Vagina (tissue), 2 donors: ENCODE measurements at regions not wholly inside any gene's neighbourhood (a gene's known extent, or its start where the extent isn't known, plus 50 kb on each side); places are given as distances from the start of the nearest gene placed in this dataset.

ENCODE experiments used
- DNase-seq, 2 donors: peaks; one replicate each; pipeline ENCODE4 v3.0.0-alpha.2; 2017; ENCODE audit errors: extremely low spot score in 2 of 2
- H3K27ac ChIP-seq: fragments of 200-600 bp; sonication (generic); one replicate; pipeline ENCODE4 v1.5.1; 2019
- H3K27me3 ChIP-seq: fragments of 200-600 bp; sonication (generic); one replicate; pipeline ENCODE4 v1.5.1; 2019
- H3K36me3 ChIP-seq, 2 donors: fragments of 200-600 bp; sonication (generic); one replicate each; pipeline ENCODE4 v1.5.1; 2017 to 2019
- H3K4me1 ChIP-seq: fragments of 200-600 bp; sonication (generic); one replicate; pipeline ENCODE4 v1.5.1; 2019
- H3K4me3 ChIP-seq, 2 donors: fragments of 200-600 bp; sonication (generic); 1 replicate in 1 of 2; 2 replicates in 1 of 2; pipeline ENCODE4 v1.5.1; 2016 to 2019
- H3K9me3 ChIP-seq: fragments of 200-600 bp; sonication (generic); one replicate; pipeline ENCODE4 v1.5.1; 2019
- CTCF ChIP-seq, 3 experiments: fragments of 450-650 bp in 2 of 3; fragments of 200-600 bp in 1 of 3; sonication (generic) in 1 of 3; IDR thresholded peaks; one replicate each; pipeline ENCODE4 v1.5.1; 2017 to 2019; ENCODE audit warnings: antibody characterized with exemption in 3 of 3, mild to moderate bottlenecking in 2 of 3, moderate library complexity in 2 of 3
- POLR2A ChIP-seq, 2 donors: fragments of 450-650 bp; IDR thresholded peaks; one replicate each; pipeline ENCODE4 v1.6.1; 2017; ENCODE audit warnings: antibody characterized with exemption in 2 of 2, mild to moderate bottlenecking in 2 of 2, moderate library complexity in 2 of 2
- POLR2AphosphoS5 ChIP-seq, 2 donors: sonication (generic); formaldehyde crosslinking; IDR thresholded peaks; one replicate each; pipeline ENCODE4 v1.9.0; 2017; ENCODE audit warnings: antibody characterized with exemption in 2 of 2, mild to moderate bottlenecking in 2 of 2, low read depth in 1 of 2; ENCODE audit not compliant: insufficient read depth in 1 of 2
- intact Hi-C: fragments of 100-400 bp; cut with DNase I; formaldehyde crosslinking; loops from one replicate; pipeline ENCODE4 v1.15.1; 2023

- Histone ChIP-seq H3K27me3 (no peaks in the 10 kb centered on the region), H3K4me3 (no peak overlapping the region), H3K4me1 (no peaks in the 10 kb centered on the region), H3K27ac (no peak overlapping the region), H3K9me3 (no peaks in the 10 kb centered on the region), H3K36me3 (no peaks in the 10 kb centered on the region)
- intact Hi-C loops: no loop called here
- TF ChIP-seq CTCF (IDR thresholded peaks at IDR 0.05) (no peak), POLR2A (IDR thresholded peaks at IDR 0.05) (no peak)
- DNase-seq: no peak
Observed at GRCh38 chr10:130689743-130690626, 553.8 kb downstream of the GLRX3 start.

GRCh38 chr10:130691776-130692175 lies 555.6 kb downstream of the GLRX3 start:
- Histone ChIP-seq H3K27me3 (no peaks in the 10 kb centered on the region), H3K9me3 (no peaks in the 10 kb centered on the region), H3K4me1 (no peaks in the 10 kb centered on the region), H3K27ac (no peak overlapping the region), H3K4me3 (no peak overlapping the region), H3K36me3 (no peaks in the 10 kb centered on the region)
- intact Hi-C loops: no loop called here
- TF ChIP-seq POLR2A (IDR thresholded peaks at IDR 0.05) (no peak), POLR2AphosphoS5 (IDR thresholded peaks at IDR 0.05; ENCODE audit: insufficient read depth in 1 of 2, low read depth in 1 of 2) (no peak), CTCF (IDR thresholded peaks at IDR 0.05) (no peak)
- DNase-seq: no peak

GRCh38 chr10:130696870-130697269 lies 560.7 kb downstream of the GLRX3 start:
- no peaks in the 10 kb centered on the region for H3K27me3 ChIP-seq
- no peaks in the 10 kb centered on the region for H3K4me1 ChIP-seq

GRCh38 chr10:130707389-130707979 lies 571.3 kb downstream of the GLRX3 start:
- intact Hi-C loops: no loop called here
- Histone ChIP-seq H3K4me1 (no peaks in the 10 kb centered on the region), H3K9me3 (no peaks in the 10 kb centered on the region), H3K36me3 (no peaks in the 10 kb centered on the region), H3K4me3 (no peak overlapping the region), H3K27me3 (no peaks in the 10 kb centered on the region), H3K27ac (no peak overlapping the region)
- no peak for TF ChIP-seq POLR2A (IDR thresholded peaks at IDR 0.05)
- TF ChIP-seq CTCF (IDR thresholded peaks at IDR 0.05): no peak
- TF ChIP-seq POLR2AphosphoS5 (IDR thresholded peaks at IDR 0.05; ENCODE audit: insufficient read depth in 1 of 2, low read depth in 1 of 2): no peak
- no peak for DNase-seq

More at GRCh38 chr10:130696870-130697269, 560.7 kb downstream of the GLRX3 start:
- H3K4me3 ChIP-seq: no peak overlapping the region
- no peaks in the 10 kb centered on the region for H3K9me3 ChIP-seq
- no peak for DNase-seq
- intact Hi-C loops: no loop called here
- TF ChIP-seq POLR2A (IDR thresholded peaks at IDR 0.05) (no peak), POLR2AphosphoS5 (IDR thresholded peaks at IDR 0.05; ENCODE audit: insufficient read depth in 1 of 2, low read depth in 1 of 2) (no peak), CTCF (IDR thresholded peaks at IDR 0.05) (no peak)
- H3K27ac ChIP-seq: no peak overlapping the region
- H3K36me3 ChIP-seq: no peaks in the 10 kb centered on the region
